ENCODE measurements at regions not wholly inside any gene's neighbourhood (a gene's known extent, or its start where the extent isn't known, plus 50 kb on each side); places are given as distances from the start of the nearest gene placed in this dataset.

GRCh38 chr22:33986954-33987353 is 66.7 kb upstream of the LARGE1 start:
- TF ChIP-seq CTCF (IDR thresholded peaks at IDR 0.05), result no peak
- no peak for TF ChIP-seq EZH2phosphoT487 (IDR thresholded peaks at IDR 0.05)
- no peak for TF ChIP-seq EZH2 (IDR thresholded peaks at IDR 0.05)
